Smooth muscle cell (in vitro differentiated cells): ENCODE measurements at regions not wholly inside any gene's neighbourhood (a gene's known extent, or its start where the extent isn't known, plus 50 kb on each side); places are given as distances from the start of the nearest gene placed in this dataset.

Source experiments
- DNase-seq: peaks from one replicate; lab custom pipeline; 2025; ENCODE audit not compliant: unreplicated experiment; lab: John Stamatoyannopoulos, UW
- H2AFZ ChIP-seq: fragments of 200-600 bp; sonication (generic); 2 replicates; pipeline ENCODE4 v1.6.0; 2016; ENCODE audit warnings: antibody characterized with exemption, low read depth, mild to moderate bottlenecking
- H3F3A ChIP-seq: fragments of 200-600 bp; sonication (generic); 2 replicates; pipeline ENCODE4 v1.6.0; 2017; ENCODE audit warnings: antibody characterized with exemption, low read depth
- H3K27ac ChIP-seq: fragments of 200-600 bp; sonication (generic); 2 replicates; pipeline ENCODE4 v1.5.1; 2016; ENCODE audit warnings: low read depth, mild to moderate bottlenecking
- H3K27me3 ChIP-seq: fragments of 200-600 bp; sonication (generic); 2 replicates; pipeline ENCODE4 v1.6.1; 2016; ENCODE audit warnings: low read depth, mild to moderate bottlenecking
- H3K36me3 ChIP-seq: fragments of 200-600 bp; sonication (generic); 2 replicates; pipeline ENCODE4 v1.5.1; 2016; ENCODE audit warnings: low read depth
- H3K4me1 ChIP-seq: fragments of 200-600 bp; sonication (generic); 2 replicates; pipeline ENCODE4 v1.5.1; 2016; ENCODE audit warnings: low read depth
- H3K4me2 ChIP-seq: fragments of 200-600 bp; sonication (generic); 2 replicates; pipeline ENCODE4 v1.6.0; 2016; ENCODE audit warnings: mild to moderate bottlenecking
- H3K4me3 ChIP-seq: fragments of 200-600 bp; sonication (generic); 2 replicates; pipeline ENCODE4 v1.5.1; 2016; ENCODE audit warnings: mild to moderate bottlenecking
- H3K79me2 ChIP-seq: fragments of 200-600 bp; sonication (generic); 2 replicates; pipeline ENCODE4 v1.6.0; 2016; ENCODE audit warnings: low read depth, mild to moderate bottlenecking
- H3K9ac ChIP-seq: fragments of 200-600 bp; sonication (generic); 2 replicates; pipeline ENCODE4 v1.6.0; 2016; ENCODE audit warnings: low read depth
- H3K9me3 ChIP-seq: fragments of 200-600 bp; sonication (generic); replicated peaks from 2 replicates; pipeline ENCODE4 v1.5.1; 2016; ENCODE audit warnings: low read depth
- H4K20me1 ChIP-seq: fragments of 200-600 bp; sonication (generic); 2 replicates; pipeline ENCODE4 v1.6.0; 2016; ENCODE audit warnings: low read depth
- WGBS: methylation state at CpG from one replicate; pipeline ENCODE4 v1.1.7; 2016; ENCODE audit warnings: low lambda C conversion rate; 5-methylcytosine and 5-hydroxymethylcytosine counted together
- TF ChIP-seq, protein P1 (sequence below): fragments of 200-600 bp; sonication (generic); IDR thresholded peaks from 2 replicates; pipeline ENCODE4 v1.5.1; 2017; ENCODE audit warnings: borderline replicate concordance, mild to moderate bottlenecking, antibody characterized with exemption; ENCODE audit not compliant: insufficient read depth, poor library complexity, severe bottlenecking

GRCh38 chr5:27474047-27474309 lies 435.6 kb upstream of the CDH9 start:
- H2AFZ ChIP-seq: peak overlapping the region; percentile 88
- peaks cover 4% of the 10 kb centered on the region for H3K9me3 ChIP-seq
- no peak for DNase-seq
- peak overlapping the region; percentile 91 for H3K27ac ChIP-seq
- peaks cover 17% of the 10 kb centered on the region for H3K4me1 ChIP-seq
- no peaks in the 10 kb centered on the region for H3K27me3 ChIP-seq
- WGBS: 44% methylated on average over 2 of the region's 2 CpGs
- H4K20me1 ChIP-seq: no peaks in the 10 kb centered on the region
- H3K4me2 ChIP-seq: peak overlapping the region; percentile 88
- H3K9ac ChIP-seq: peak overlapping the region; percentile 89
- no peaks in the 10 kb centered on the region for H3F3A ChIP-seq
- TF ChIP-seq, protein P1, sequence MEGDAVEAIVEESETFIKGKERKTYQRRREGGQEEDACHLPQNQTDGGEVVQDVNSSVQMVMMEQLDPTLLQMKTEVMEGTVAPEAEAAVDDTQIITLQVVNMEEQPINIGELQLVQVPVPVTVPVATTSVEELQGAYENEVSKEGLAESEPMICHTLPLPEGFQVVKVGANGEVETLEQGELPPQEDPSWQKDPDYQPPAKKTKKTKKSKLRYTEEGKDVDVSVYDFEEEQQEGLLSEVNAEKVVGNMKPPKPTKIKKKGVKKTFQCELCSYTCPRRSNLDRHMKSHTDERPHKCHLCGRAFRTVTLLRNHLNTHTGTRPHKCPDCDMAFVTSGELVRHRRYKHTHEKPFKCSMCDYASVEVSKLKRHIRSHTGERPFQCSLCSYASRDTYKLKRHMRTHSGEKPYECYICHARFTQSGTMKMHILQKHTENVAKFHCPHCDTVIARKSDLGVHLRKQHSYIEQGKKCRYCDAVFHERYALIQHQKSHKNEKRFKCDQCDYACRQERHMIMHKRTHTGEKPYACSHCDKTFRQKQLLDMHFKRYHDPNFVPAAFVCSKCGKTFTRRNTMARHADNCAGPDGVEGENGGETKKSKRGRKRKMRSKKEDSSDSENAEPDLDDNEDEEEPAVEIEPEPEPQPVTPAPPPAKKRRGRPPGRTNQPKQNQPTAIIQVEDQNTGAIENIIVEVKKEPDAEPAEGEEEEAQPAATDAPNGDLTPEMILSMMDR: no peak
- H3K79me2 ChIP-seq: peaks cover 37% of the 10 kb centered on the region
- peak overlapping the region; percentile 57 for H3K4me3 ChIP-seq
- peaks cover 29% of the 10 kb centered on the region for H3K36me3 ChIP-seq

DNA sequence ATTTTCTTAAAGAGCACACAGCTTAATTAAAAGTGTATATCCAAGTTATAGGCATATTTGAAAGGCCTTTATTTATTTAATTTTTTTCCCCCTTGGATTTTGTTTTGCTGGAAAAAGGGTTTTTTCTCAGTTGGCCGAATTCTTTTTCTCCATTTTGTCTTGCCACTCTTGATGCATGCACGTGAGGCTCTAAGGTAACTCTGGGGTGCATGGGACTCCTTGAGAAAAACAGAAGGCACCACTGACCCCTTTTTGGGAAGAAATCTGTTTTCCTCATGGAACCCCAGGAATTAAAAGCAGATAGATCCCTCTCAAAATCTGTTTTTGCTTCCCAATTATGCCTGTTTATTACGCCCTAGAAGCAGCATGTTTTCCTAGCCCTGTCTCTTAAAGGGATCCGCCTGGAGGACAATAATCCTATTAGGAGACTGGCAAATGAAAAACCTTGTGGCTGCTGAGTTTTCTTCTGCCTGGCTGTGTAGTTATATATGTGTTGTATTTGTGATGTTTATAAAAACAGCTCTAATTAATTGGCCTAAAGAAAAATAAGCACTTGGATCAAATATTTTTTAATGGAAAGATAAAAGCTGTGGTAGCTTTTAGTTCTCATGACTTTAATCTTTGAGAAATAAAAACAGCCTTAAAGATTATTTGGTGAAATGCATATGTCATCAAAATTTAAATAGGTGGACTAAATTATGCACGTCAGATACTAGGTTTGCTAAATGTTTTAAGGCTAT lies 435.1 kb upstream of the CDH9 start:
- Histone ChIP-seq H3K79me2 (peaks cover 37% of the 10 kb centered on the region), H2AFZ (peak overlapping the region; percentile 88), H3K9me3 (peaks cover 4% of the 10 kb centered on the region), H3K4me2 (peak overlapping the region; percentile 88), H3F3A (no peaks in the 10 kb centered on the region), H3K27ac (peak overlapping the region; percentile 91), H3K27me3 (no peaks in the 10 kb centered on the region), H3K36me3 (peaks cover 29% of the 10 kb centered on the region), H3K4me1 (peaks cover 17% of the 10 kb centered on the region), H4K20me1 (no peaks in the 10 kb centered on the region), H3K9ac (peak overlapping the region; percentile 89), H3K4me3 (peak overlapping the region; percentile 57)
- DNase-seq: no peak
- WGBS: 21% methylated on average over 5 of the region's 5 CpGs
- TF ChIP-seq, protein P1: no peak

GRCh38 chr5:27472871-27473270 lies 434.5 kb upstream of the CDH9 start:
- H3K79me2 ChIP-seq: peaks cover 37% of the 10 kb centered on the region
- no peak for DNase-seq
- TF ChIP-seq, protein P1: no peak
- peaks cover 5% of the 10 kb centered on the region for H3F3A ChIP-seq
- H3K4me2 ChIP-seq: peak overlapping the region; percentile 88
- peak overlapping the region; percentile 91 for H3K27ac ChIP-seq
- WGBS: 14% methylated on average over 4 of the region's 4 CpGs
- peak overlapping the region; percentile 88 for H2AFZ ChIP-seq
- H3K9me3 ChIP-seq: peaks cover 4% of the 10 kb centered on the region
- no peaks in the 10 kb centered on the region for H3K27me3 ChIP-seq
- H3K4me3 ChIP-seq: peak overlapping the region; percentile 57
- H4K20me1 ChIP-seq: no peaks in the 10 kb centered on the region
- peaks cover 26% of the 10 kb centered on the region for H3K36me3 ChIP-seq
- peaks cover 17% of the 10 kb centered on the region for H3K4me1 ChIP-seq
- H3K9ac ChIP-seq: peak overlapping the region; percentile 89
